ENCODE measurements at regions not wholly inside any gene's neighbourhood (a gene's known extent, or its start where the extent isn't known, plus 50 kb on each side); places are given as distances from the start of the nearest gene placed in this dataset.

GRCh38 chr15:70563561-70564095, 199.7 kb downstream of the UACA start:
- TF ChIP-seq SIX5 (IDR thresholded peaks at IDR 0.05; ENCODE audit: low read depth, low read length, severe bottlenecking) = no peak
- TF ChIP-seq CTCF (IDR thresholded peaks at IDR 0.05 in 2 of 3, conservative IDR thresholded peaks at IDR 0.05 in 1 of 3; ENCODE audit: control insufficient read depth in 2 of 3, extremely low read depth in 1 of 3, insufficient read depth in 1 of 3, low read depth in 3 of 3, low read length in 3 of 3) = no peak
- TF ChIP-seq JUND (IDR thresholded peaks at IDR 0.05; ENCODE audit: low read depth, low read length) = no peak
- no peak for TF ChIP-seq IKZF1 (conservative IDR thresholded peaks at IDR 0.05)
- no peak for TF ChIP-seq E2F4 (IDR thresholded peaks at IDR 0.05; ENCODE audit: low read depth, low read length)
- no peak for TF ChIP-seq SP1 (IDR thresholded peaks at IDR 0.05; ENCODE audit: low read depth, low read length)
- TF ChIP-seq BACH1 (IDR thresholded peaks at IDR 0.05; ENCODE audit: borderline replicate concordance) = no peak
- no peak for TF ChIP-seq EGR1 (IDR thresholded peaks at IDR 0.05; ENCODE audit: borderline replicate concordance in 1 of 2, low read depth in 2 of 2, low read length in 2 of 2)
- no peak for TF ChIP-seq BHLHE40 (IDR thresholded peaks at IDR 0.05; ENCODE audit: borderline replicate concordance in 1 of 2, low read depth in 2 of 2, low read length in 1 of 2)
- TF ChIP-seq SMAD5 (IDR thresholded peaks at IDR 0.05; ENCODE audit: low read depth) = no peak
- no peak for TF ChIP-seq YY1 (IDR thresholded peaks at IDR 0.05; ENCODE audit: low read depth, low read length)
